ENCODE measurements at regions not wholly inside any gene's neighbourhood (a gene's known extent, or its start where the extent isn't known, plus 50 kb on each side); places are given as distances from the start of the nearest gene placed in this dataset.

- Histone ChIP-seq H3K79me2 (replicated peaks; ENCODE audit: insufficient read depth) (no peaks in the 10 kb centered on the region), H3K27me3 (ENCODE audit: insufficient read depth) (no peaks in the 10 kb centered on the region), H3K4me2 (no peak overlapping the region), H3K27ac (ENCODE audit: low read depth) (no peak overlapping the region), H3K9me2 (ENCODE audit: insufficient read depth) (peaks cover 17% of the 10 kb centered on the region; the same call in 1 of the 2 replicates), H4K20me1 (replicated peaks; ENCODE audit: insufficient read depth) (no peaks in the 10 kb centered on the region; the same call in 1 of the 2 replicates), H3K36me3 (ENCODE audit: insufficient read depth) (no peaks in the 10 kb centered on the region), H3K4me3 (no peak overlapping the region), H3K4me1 (ENCODE audit: insufficient read depth) (peaks cover 3% of the 10 kb centered on the region; the same call in 1 of the 2 replicates), H3F3A (replicated peaks; ENCODE audit: low read depth) (no peaks in the 10 kb centered on the region), H2AFZ (no peak overlapping the region)
- no peak overlapping the region for H3K27ac Mint-ChIP-seq
- no peak for ATAC-seq
- TF ChIP-seq ZNF331 (CRISPR knock-in tag; IDR thresholded peaks at IDR 0.05; ENCODE audit: low read depth) (no peak), REST (IDR thresholded peaks at IDR 0.05; ENCODE audit: unreplicated experiment) (no peak), CTCF (conservative IDR thresholded peaks at IDR 0.05; ENCODE audit: low read depth in 2 of 2) (no peak), ZNF114 (CRISPR knock-in tag; IDR thresholded peaks at IDR 0.05) (no peak), ZNF462 (CRISPR knock-in tag; IDR thresholded peaks at IDR 0.05) (no peak), JUNB (IDR thresholded peaks at IDR 0.05; ENCODE audit: unreplicated experiment) (no peak), CREB1 (CRISPR knock-in tag; IDR thresholded peaks at IDR 0.05; ENCODE audit: low read depth) (no peak), NANOG (IDR thresholded peaks at IDR 0.05; ENCODE audit: borderline replicate concordance) (no peak), ETS1 (IDR thresholded peaks at IDR 0.05) (no peak), STAT1 (IDR thresholded peaks at IDR 0.05; ENCODE audit: unreplicated experiment) (no peak), EZH2phosphoT487 (IDR thresholded peaks at IDR 0.05; ENCODE audit: unreplicated experiment) (no peak), EZH2 (IDR thresholded peaks at IDR 0.05; ENCODE audit: low read depth, unreplicated experiment) (no peak), POLR2AphosphoS5 (IDR thresholded peaks at IDR 0.05; ENCODE audit: low read depth) (no peak)
- peaks cover 23% of the 10 kb centered on the region for H3K4me1 Mint-ChIP-seq
- DNase-seq (ENCODE audit: low spot score), result no peak
- H3K4me3 Mint-ChIP-seq, result no peak overlapping the region
- H3K27me3 Mint-ChIP-seq (ENCODE audit: insufficient read depth, low read depth, poor library complexity), result peaks cover 8% of the 10 kb centered on the region
- peaks cover 14% of the 10 kb centered on the region for H3K9me3 Mint-ChIP-seq
- peaks cover 13% of the 10 kb centered on the region for H3K36me3 Mint-ChIP-seq (ENCODE audit: low read depth)
Measured at GRCh38 chr13:60282186-60282585, 114.8 kb upstream of the TDRD3 start.
